ENCODE measurements at regions not wholly inside any gene's neighbourhood (a gene's known extent, or its start where the extent isn't known, plus 50 kb on each side); places are given as distances from the start of the nearest gene placed in this dataset.

DNA sequence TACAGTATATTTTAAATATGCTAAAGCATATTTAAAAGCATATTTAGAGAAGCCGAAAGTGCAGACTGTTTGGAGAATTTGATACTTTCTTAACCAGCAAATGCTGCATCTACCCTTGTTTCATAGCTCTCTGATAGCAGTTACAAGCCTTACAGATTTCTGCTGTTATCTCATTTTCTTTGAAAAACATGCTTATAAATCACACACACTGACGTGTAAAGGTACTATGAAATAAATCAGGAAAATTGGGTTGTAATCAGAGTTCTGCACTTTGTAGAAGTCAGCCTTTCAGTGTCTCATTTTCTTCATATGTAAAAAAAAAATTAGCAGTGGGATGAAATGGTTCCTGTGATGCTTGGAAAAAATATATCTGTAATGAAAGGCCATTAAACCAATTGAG lies 1432.4 kb upstream of the ATXN8OS start:
- TF ChIP-seq, protein P1, sequence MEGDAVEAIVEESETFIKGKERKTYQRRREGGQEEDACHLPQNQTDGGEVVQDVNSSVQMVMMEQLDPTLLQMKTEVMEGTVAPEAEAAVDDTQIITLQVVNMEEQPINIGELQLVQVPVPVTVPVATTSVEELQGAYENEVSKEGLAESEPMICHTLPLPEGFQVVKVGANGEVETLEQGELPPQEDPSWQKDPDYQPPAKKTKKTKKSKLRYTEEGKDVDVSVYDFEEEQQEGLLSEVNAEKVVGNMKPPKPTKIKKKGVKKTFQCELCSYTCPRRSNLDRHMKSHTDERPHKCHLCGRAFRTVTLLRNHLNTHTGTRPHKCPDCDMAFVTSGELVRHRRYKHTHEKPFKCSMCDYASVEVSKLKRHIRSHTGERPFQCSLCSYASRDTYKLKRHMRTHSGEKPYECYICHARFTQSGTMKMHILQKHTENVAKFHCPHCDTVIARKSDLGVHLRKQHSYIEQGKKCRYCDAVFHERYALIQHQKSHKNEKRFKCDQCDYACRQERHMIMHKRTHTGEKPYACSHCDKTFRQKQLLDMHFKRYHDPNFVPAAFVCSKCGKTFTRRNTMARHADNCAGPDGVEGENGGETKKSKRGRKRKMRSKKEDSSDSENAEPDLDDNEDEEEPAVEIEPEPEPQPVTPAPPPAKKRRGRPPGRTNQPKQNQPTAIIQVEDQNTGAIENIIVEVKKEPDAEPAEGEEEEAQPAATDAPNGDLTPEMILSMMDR (IDR thresholded peaks at IDR 0.05; ENCODE audit: low read depth, low read length), result no peak
- TF ChIP-seq POLR2A (IDR thresholded peaks at IDR 0.05; ENCODE audit: extremely low read depth, insufficient read length) (no peak), MAX (IDR thresholded peaks at IDR 0.05; ENCODE audit: low read depth, low read length) (no peak), MYC (IDR thresholded peaks at IDR 0.05; ENCODE audit: low read depth, low read length) (no peak)
